SU-DHL-6 (cell line): ENCODE measurements at regions not wholly inside any gene's neighbourhood (a gene's known extent, or its start where the extent isn't known, plus 50 kb on each side); places are given as distances from the start of the nearest gene placed in this dataset.

ENCODE experiments used
- H2AFZ ChIP-seq: fragments of 200-600 bp; sonication (generic); 2 replicates; pipeline ENCODE4 v1.6.1; 2014; ENCODE audit warnings: low read depth, mild to moderate bottlenecking, moderate library complexity, mixed read lengths, antibody characterized with exemption, low read length; ENCODE audit not compliant: severe bottlenecking
- H3F3A ChIP-seq: fragments of 200-600 bp; shearing (Covaris generic); 2 replicates; pipeline ENCODE4 v1.6.0; 2016; ENCODE audit warnings: antibody characterized with exemption, mild to moderate bottlenecking; ENCODE audit not compliant: insufficient read depth
- H3K27ac ChIP-seq: fragments of 200-600 bp; sonication (generic); 2 replicates; pipeline ENCODE4 v1.5.1; 2016; ENCODE audit warnings: low read depth, mild to moderate bottlenecking, low read length, moderate library complexity, mixed read lengths
- H3K27me3 ChIP-seq: fragments of 200-600 bp; sonication (generic), shearing (Covaris generic); 2 replicates; pipeline ENCODE4 v1.6.0; 2014; ENCODE audit warnings: mild to moderate bottlenecking, low read length
- H3K36me3 ChIP-seq: fragments of 200-600 bp; sonication (generic); 2 replicates; pipeline ENCODE4 v1.6.1; 2014; ENCODE audit warnings: mild to moderate bottlenecking, low read length, mixed read lengths
- H3K4me2 ChIP-seq: fragments of 300-600, 200-600 bp; shearing (Covaris generic), sonication (generic); 2 replicates; pipeline ENCODE4 v1.6.0; 2014; ENCODE audit warnings: low read length, low read depth, mild to moderate bottlenecking; ENCODE audit not compliant: poor library complexity, severe bottlenecking
- H3K4me3 ChIP-seq: fragments of 200-600 bp; sonication (generic); 2 replicates; pipeline ENCODE4 v1.5.1; 2014; ENCODE audit warnings: antibody characterized with exemption, low read length, mild to moderate bottlenecking, mixed read lengths; ENCODE audit not compliant: insufficient read depth, poor library complexity, severe bottlenecking
- H3K79me2 ChIP-seq: fragments of 200-600 bp; sonication (generic); 2 replicates; pipeline ENCODE4 v1.6.1; 2014; ENCODE audit warnings: mild to moderate bottlenecking, low read length, moderate library complexity; ENCODE audit not compliant: insufficient read depth
- H3K9ac ChIP-seq: fragments of 200-600 bp; sonication (generic); 2 replicates; pipeline ENCODE4 v1.7.0; 2014; ENCODE audit warnings: mild to moderate bottlenecking, low read length
- H3K9me2 ChIP-seq: fragments of 200-600 bp; sonication (generic); replicated peaks from 2 replicates; pipeline ENCODE4 v1.6.1; 2014; ENCODE audit warnings: low read length; ENCODE audit not compliant: insufficient read depth
- H3K9me3 ChIP-seq: fragments of 200-600 bp; sonication (generic); 2 replicates; pipeline ENCODE4 v1.6.1; 2014; ENCODE audit warnings: low read length, mixed read lengths; ENCODE audit not compliant: insufficient read depth
- H4K20me1 ChIP-seq: fragments of 200-600 bp; sonication (generic); 2 replicates; pipeline ENCODE4 v1.6.1; 2014; ENCODE audit warnings: low read depth, mild to moderate bottlenecking, antibody characterized with exemption, low read length, moderate library complexity, mixed read lengths
- CTCF ChIP-seq: fragments of 200-600 bp; sonication (generic); IDR thresholded peaks from one replicate; pipeline ENCODE4 v1.5.1; 2017; ENCODE audit warnings: antibody characterized with exemption, mild to moderate bottlenecking, low read length, moderate library complexity; ENCODE audit not compliant: insufficient read depth, poor library complexity, severe bottlenecking
- EZH2phosphoT487 ChIP-seq: fragments of 200-600 bp; sonication (generic), shearing (Covaris generic); conservative IDR thresholded peaks from 2 replicates; pipeline ENCODE4 v1.6.1; 2018; ENCODE audit warnings: mild to moderate bottlenecking, antibody characterized with exemption, low read length, moderate library complexity, mixed read lengths

- Histone ChIP-seq H2AFZ (no peak overlapping the region), H3K4me2 (no peak overlapping the region), H3K27ac (no peak overlapping the region), H3K79me2 (peaks cover 99% of the 10 kb centered on the region), H3K4me3 (no peak overlapping the region), H3K36me3 (peaks cover 3% of the 10 kb centered on the region; the same call in 1 of the 2 replicates), H3K27me3 (no peaks in the 10 kb centered on the region), H3F3A (peaks cover 25% of the 10 kb centered on the region), H3K9ac (no peak overlapping the region), H3K9me2 (no peaks in the 10 kb centered on the region), H3K9me3 (no peaks in the 10 kb centered on the region), H4K20me1 (peaks cover 13% of the 10 kb centered on the region; the same call in 1 of the 2 replicates)
- TF ChIP-seq EZH2phosphoT487 = no peak
- TF ChIP-seq CTCF = no peak
These were observed 164.1 kb downstream of the PHETA1 start for GRCh38 chr12:111204788-111205241.

- H3K4me3 ChIP-seq = no peak overlapping the region
- peaks cover 99% of the 10 kb centered on the region for H3K79me2 ChIP-seq
- H4K20me1 ChIP-seq = peaks cover 13% of the 10 kb centered on the region; the same call in 1 of the 2 replicates
- no peak overlapping the region for H3K9ac ChIP-seq
- H3K4me2 ChIP-seq = no peak overlapping the region
- peaks cover 3% of the 10 kb centered on the region; the same call in 1 of the 2 replicates for H3K36me3 ChIP-seq
- no peaks in the 10 kb centered on the region for H3K27me3 ChIP-seq
- TF ChIP-seq EZH2phosphoT487 = no peak
- TF ChIP-seq CTCF = no peak
- no peaks in the 10 kb centered on the region for H3K9me2 ChIP-seq
- no peak overlapping the region for H3K27ac ChIP-seq
- H3F3A ChIP-seq = peaks cover 22% of the 10 kb centered on the region
- no peaks in the 10 kb centered on the region for H3K9me3 ChIP-seq
- H2AFZ ChIP-seq = no peak overlapping the region
These were observed 164.9 kb downstream of the PHETA1 start for GRCh38 chr12:111203969-111204368.

- Histone ChIP-seq H3K36me3 (peaks cover 3% of the 10 kb centered on the region; the same call in 1 of the 2 replicates), H3K4me2 (no peak overlapping the region), H3K9me2 (no peaks in the 10 kb centered on the region), H2AFZ (no peak overlapping the region), H3K27me3 (no peaks in the 10 kb centered on the region), H3K4me3 (no peak overlapping the region), H3F3A (peaks cover 18% of the 10 kb centered on the region), H3K9me3 (no peaks in the 10 kb centered on the region), H4K20me1 (peaks cover 13% of the 10 kb centered on the region; the same call in 1 of the 2 replicates), H3K9ac (no peak overlapping the region), H3K79me2 (peaks cover 99% of the 10 kb centered on the region), H3K27ac (no peak overlapping the region)
- TF ChIP-seq EZH2phosphoT487 (no peak), CTCF (no peak)
These were observed 165.4 kb downstream of the PHETA1 start for GRCh38 chr12:111203446-111203845.
